Endothelial cell of umbilical vein (primary cell): ENCODE measurements at regions not wholly inside any gene's neighbourhood (a gene's known extent, or its start where the extent isn't known, plus 50 kb on each side); places are given as distances from the start of the nearest gene placed in this dataset.

Source experiments
- BruUV-seq: library from RNA; stranded (reverse); fragments of 400-500 nt; replicated peaks from 2 replicates; lab custom pipeline; 2021; lab: Mats Ljungman, UMichigan
- CTCF ChIA-PET: fragments of 300-600, 350-600 bp; sonication (Branson Sonifier 250); formaldehyde crosslinking; loops from one replicate; lab custom pipeline; 2021; ENCODE audit warnings: antibody characterized with exemption, inconsistent platforms; lab: Charles Lee
- POLR2A ChIA-PET: fragments of 300-600, 350-600 bp; sonication (Branson Sonifier 250); formaldehyde crosslinking; loops from one replicate; lab custom pipeline; 2021; ENCODE audit warnings: antibody characterized with exemption, inconsistent platforms; lab: Charles Lee
- DNase-seq: peaks from one replicate; pipeline ENCODE4 v3.0.0-alpha.2; 2011; ENCODE audit warnings: low read depth, low spot score
- FAIRE-seq: peaks from 2 replicates; lab custom pipeline; 2011; peaks lifted over from hg19 to GRCh38; lab: Jason Lieb, UNC
- H2AFZ ChIP-seq: 2 replicates; pipeline ENCODE4 v1.6.0; 2012; ENCODE audit warnings: low read depth, low read length, control low read depth, inconsistent platforms
- H3K27ac ChIP-seq: 2 replicates; pipeline ENCODE4 v1.5.1; 2011; ENCODE audit warnings: low read depth, mild to moderate bottlenecking, control low read depth, low read length, moderate library complexity; ENCODE audit not compliant: insufficient read depth
- H3K27me3 ChIP-seq, 2 experiments: 2 replicates each; pipeline versions ENCODE4 v1.6.0 to v1.6.1; 2011; ENCODE audit warnings: low read length in 2 of 2, mixed read lengths in 1 of 2; ENCODE audit not compliant: control insufficient read depth in 2 of 2, insufficient read depth in 2 of 2
- H3K36me3 ChIP-seq, 2 experiments: 2 replicates in 1 of 2; 3 replicates in 1 of 2; pipeline ENCODE4 v1.5.1; 2011; ENCODE audit warnings: low read length in 2 of 2, mild to moderate bottlenecking in 1 of 2, moderate library complexity in 1 of 2; ENCODE audit not compliant: control insufficient read depth in 2 of 2, insufficient read depth in 2 of 2; ENCODE audit errors: extremely low read depth in 1 of 2
- H3K4me1 ChIP-seq: 3 replicates; pipeline ENCODE4 v1.5.1; 2011; ENCODE audit warnings: mild to moderate bottlenecking, low read length; ENCODE audit not compliant: control insufficient read depth, insufficient read depth; ENCODE audit errors: extremely low read depth
- H3K4me2 ChIP-seq: 2 replicates; pipeline ENCODE4 v1.6.1; 2011; ENCODE audit warnings: low read length, control low read depth, mixed read lengths; ENCODE audit not compliant: insufficient read depth
- H3K4me3 ChIP-seq, 3 experiments: fragments of 200-600 bp in 1 of 3; sonication (generic), shearing (Covaris generic) in 1 of 3; replicated peaks in 1 of 3; 2 replicates each; pipeline ENCODE4 v1.5.1; 2011 to 2016; ENCODE audit warnings: control low read depth in 3 of 3, low read length in 3 of 3, mild to moderate bottlenecking in 2 of 3, inconsistent platforms in 1 of 3, low read depth in 1 of 3, moderate library complexity in 1 of 3; ENCODE audit not compliant: insufficient read depth in 1 of 3
- H3K79me2 ChIP-seq: 2 replicates; pipeline ENCODE4 v1.6.0; 2012; ENCODE audit warnings: low read length, inconsistent platforms; ENCODE audit not compliant: control insufficient read depth, insufficient read depth
- H3K9ac ChIP-seq: replicated peaks from 2 replicates; pipeline ENCODE3; 2011; ENCODE audit warnings: low read length, control low read depth; ENCODE audit not compliant: insufficient read depth; ENCODE audit errors: extremely low read depth
- H3K9me1 ChIP-seq: replicated peaks from 3 replicates; pipeline ENCODE4 v1.6.0; 2011; ENCODE audit warnings: mild to moderate bottlenecking, low read length; ENCODE audit not compliant: control insufficient read depth, insufficient read depth; ENCODE audit errors: extremely low read depth
- H3K9me3 ChIP-seq: replicated peaks from 2 replicates; pipeline ENCODE4 v1.5.1; 2012; ENCODE audit warnings: low read length, inconsistent platforms; ENCODE audit not compliant: control insufficient read depth, insufficient read depth
- H4K20me1 ChIP-seq: replicated peaks from 2 replicates; pipeline ENCODE3; 2011; ENCODE audit warnings: mild to moderate bottlenecking, low read length; ENCODE audit not compliant: control insufficient read depth, insufficient read depth; ENCODE audit errors: extremely low read depth
- EZH2 ChIP-seq: IDR thresholded peaks from 2 replicates; pipeline ENCODE4 v1.6.1; 2012; ENCODE audit warnings: borderline replicate concordance, low read depth, mild to moderate bottlenecking, moderate library complexity, low read length, inconsistent platforms; ENCODE audit not compliant: severe bottlenecking
- FOS ChIP-seq: IDR thresholded peaks from 2 replicates; pipeline ENCODE4 v1.6.1; 2011; ENCODE audit warnings: mild to moderate bottlenecking, low read length, moderate library complexity, borderline replicate concordance; ENCODE audit not compliant: insufficient read depth
- GATA2 ChIP-seq: IDR thresholded peaks from 2 replicates; pipeline ENCODE4 v1.7.0; 2011; ENCODE audit warnings: low read depth, mild to moderate bottlenecking, moderate library complexity, mixed read lengths, low read length; ENCODE audit not compliant: insufficient read length, insufficient read depth
- JUN ChIP-seq: IDR thresholded peaks from 2 replicates; pipeline ENCODE4 v1.6.1; 2011; ENCODE audit warnings: borderline replicate concordance, low read depth; ENCODE audit not compliant: insufficient read length, insufficient read depth
- MYC ChIP-seq: IDR thresholded peaks from one replicate; pipeline ENCODE4 v1.6.1; 2011; ENCODE audit warnings: mild to moderate bottlenecking, low read depth, low read length
- POLR2A ChIP-seq: IDR thresholded peaks from 2 replicates; pipeline ENCODE4 v1.6.1; 2012; ENCODE audit warnings: low read depth, mild to moderate bottlenecking, control low read depth, low read length
- POLR2AphosphoS5 ChIP-seq: IDR thresholded peaks from 2 replicates; pipeline ENCODE4 v1.6.1; 2012; ENCODE audit warnings: low read depth, mild to moderate bottlenecking, control low read depth, low read length, moderate library complexity; ENCODE audit not compliant: insufficient read depth
- dilution Hi-C: fragments of 300-500 bp; cut with MboI; formaldehyde crosslinking; loops from one replicate; pipeline ENCODE4 v1.15.0; 2019; ENCODE audit warnings: low sequenced_read_pairs; ENCODE audit not compliant: extremely low pct_ligation_motif_present
- intact Hi-C: fragments of 100-400 bp; cut with micrococcal nuclease; formaldehyde crosslinking; loops from one replicate; pipeline ENCODE4 v1.10.0; 2022
- TF ChIP-seq, protein P1 (sequence below): IDR thresholded peaks from 2 replicates; pipeline ENCODE4 v1.6.1; 2011; ENCODE audit not compliant: insufficient read depth, insufficient read length
- TF ChIP-seq, protein P2 (sequence below), 2 donors: IDR thresholded peaks; 1 replicate in 1 of 2; 2 replicates in 1 of 2; pipeline ENCODE4 v1.5.1; 2011; ENCODE audit warnings: low read length in 2 of 2, mild to moderate bottlenecking in 2 of 2, moderate library complexity in 2 of 2, control low read depth in 1 of 2, inconsistent platforms in 1 of 2, low read depth in 1 of 2; ENCODE audit not compliant: insufficient read depth in 1 of 2; ENCODE audit errors: extremely low read depth in 1 of 2

DNA sequence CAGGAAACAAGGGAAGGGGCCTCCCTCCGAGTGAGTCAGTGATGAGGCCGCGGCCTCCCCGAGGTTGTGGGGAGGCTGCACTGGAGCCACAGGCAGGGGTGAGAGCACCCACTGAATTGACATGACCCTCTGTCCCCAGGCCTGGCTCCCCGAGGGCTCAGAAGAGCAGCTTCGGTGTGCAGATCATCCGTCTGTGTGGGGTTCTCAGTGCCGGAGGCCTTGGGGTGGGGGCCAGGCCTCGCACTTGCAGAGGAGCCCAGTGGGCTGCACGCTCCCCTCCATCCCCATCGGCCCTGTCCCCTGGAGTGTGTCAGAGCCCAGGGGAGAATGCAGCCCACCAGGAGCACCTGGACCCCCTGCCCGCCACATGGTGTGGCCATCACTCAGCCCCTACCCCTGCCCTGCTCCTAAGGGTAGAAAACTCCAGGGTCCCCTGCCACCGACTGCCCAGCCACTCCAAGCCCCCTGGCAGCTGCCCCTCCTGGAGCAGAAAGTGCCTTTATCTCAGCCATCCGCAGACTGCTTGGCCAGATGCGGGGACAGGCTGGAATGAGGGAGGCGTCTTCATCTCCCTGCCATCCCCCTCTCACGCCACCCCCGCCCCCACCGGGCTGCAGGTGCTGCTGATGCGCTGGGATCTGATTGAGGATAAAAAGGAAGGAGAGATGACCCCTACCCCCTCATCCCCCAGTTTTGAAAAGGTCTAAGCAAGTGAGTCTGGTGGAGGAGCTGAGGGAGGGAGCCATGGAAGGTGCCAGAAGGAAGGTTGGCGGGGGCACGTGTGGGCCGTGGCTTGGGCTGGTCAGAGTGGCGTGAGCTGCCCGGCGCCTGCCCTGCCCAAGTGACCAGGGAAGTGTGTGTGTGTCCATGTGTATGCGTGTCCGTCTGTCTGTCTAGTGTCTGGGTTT lies 358.3 kb downstream of the SEC14L1 start:
- Histone ChIP-seq H3K79me2 (no peaks in the 10 kb centered on the region), H3K4me2 (no peak overlapping the region), H3K4me3 (no peak overlapping the region), H3K9ac (no peak overlapping the region), H3K4me1 (peaks cover 3% of the 10 kb centered on the region), H3K9me3 (no peaks in the 10 kb centered on the region), H4K20me1 (no peaks in the 10 kb centered on the region), H3K27me3 (no peaks in the 10 kb centered on the region), H3K9me1 (no peaks in the 10 kb centered on the region), H2AFZ (no peak overlapping the region), H3K27ac (no peak overlapping the region), H3K36me3 (peaks cover 0 to 4% of the 10 kb centered on the region in 2 experiments)
- CTCF ChIA-PET = interaction anchor here (1.1 kb wide), 1 partner anchor 69 kb away, joined by 5 read pairs; no protein-coding TSS in a partner anchor
- intact Hi-C loops = loop anchor here (5.0 kb wide), 1 partner anchor 242 kb away; no protein-coding TSS in a partner anchor
- no TSS peak for BruUV-seq
- DNase-seq (no peak), FAIRE-seq (no peak)
- POLR2A ChIA-PET = no interaction called here
- TF ChIP-seq MYC = no peak
- no peak for TF ChIP-seq JUN
- TF ChIP-seq EZH2 = no peak
- TF ChIP-seq, protein P1, sequence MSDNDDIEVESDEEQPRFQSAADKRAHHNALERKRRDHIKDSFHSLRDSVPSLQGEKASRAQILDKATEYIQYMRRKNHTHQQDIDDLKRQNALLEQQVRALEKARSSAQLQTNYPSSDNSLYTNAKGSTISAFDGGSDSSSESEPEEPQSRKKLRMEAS = no peak
- TF ChIP-seq GATA2 = no peak
- TF ChIP-seq, protein P2, sequence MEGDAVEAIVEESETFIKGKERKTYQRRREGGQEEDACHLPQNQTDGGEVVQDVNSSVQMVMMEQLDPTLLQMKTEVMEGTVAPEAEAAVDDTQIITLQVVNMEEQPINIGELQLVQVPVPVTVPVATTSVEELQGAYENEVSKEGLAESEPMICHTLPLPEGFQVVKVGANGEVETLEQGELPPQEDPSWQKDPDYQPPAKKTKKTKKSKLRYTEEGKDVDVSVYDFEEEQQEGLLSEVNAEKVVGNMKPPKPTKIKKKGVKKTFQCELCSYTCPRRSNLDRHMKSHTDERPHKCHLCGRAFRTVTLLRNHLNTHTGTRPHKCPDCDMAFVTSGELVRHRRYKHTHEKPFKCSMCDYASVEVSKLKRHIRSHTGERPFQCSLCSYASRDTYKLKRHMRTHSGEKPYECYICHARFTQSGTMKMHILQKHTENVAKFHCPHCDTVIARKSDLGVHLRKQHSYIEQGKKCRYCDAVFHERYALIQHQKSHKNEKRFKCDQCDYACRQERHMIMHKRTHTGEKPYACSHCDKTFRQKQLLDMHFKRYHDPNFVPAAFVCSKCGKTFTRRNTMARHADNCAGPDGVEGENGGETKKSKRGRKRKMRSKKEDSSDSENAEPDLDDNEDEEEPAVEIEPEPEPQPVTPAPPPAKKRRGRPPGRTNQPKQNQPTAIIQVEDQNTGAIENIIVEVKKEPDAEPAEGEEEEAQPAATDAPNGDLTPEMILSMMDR (IDR thresholded peaks at IDR 0.05; ENCODE audit: extremely low read depth in 1 of 2, insufficient read depth in 1 of 2, low read depth in 1 of 2, low read length in 2 of 2) = no peak
- no peak for TF ChIP-seq POLR2AphosphoS5
- TF ChIP-seq POLR2A = no peak
- no peak for TF ChIP-seq FOS
- dilution Hi-C loops = no loop called here
